B cell (primary cell): ENCODE measurements at regions not wholly inside any gene's neighbourhood (a gene's known extent, or its start where the extent isn't known, plus 50 kb on each side); places are given as distances from the start of the nearest gene placed in this dataset.

ENCODE experiments used
- CTCF ChIP-seq: fragments of 200-600 bp; IDR thresholded peaks from one replicate; pipeline ENCODE4 v1.8.0; 2022; ENCODE audit warnings: antibody characterized with exemption, mild to moderate bottlenecking
- EZH2 ChIP-seq: IDR thresholded peaks from 2 replicates; pipeline ENCODE4 v1.6.1; 2012; ENCODE audit warnings: borderline replicate concordance, low read depth, mild to moderate bottlenecking, moderate library complexity, low read length; ENCODE audit not compliant: insufficient read depth, poor library complexity, severe bottlenecking

- TF ChIP-seq CTCF (no peak), EZH2 (no peak)
Observed at GRCh38 chr2:7508296-7508943, 591.2 kb downstream of the RNF144A start.
